BE2C (cell line): ENCODE measurements at regions not wholly inside any gene's neighbourhood (a gene's known extent, or its start where the extent isn't known, plus 50 kb on each side); places are given as distances from the start of the nearest gene placed in this dataset.

Experiments used
- DNase-seq: peaks from one replicate; pipeline ENCODE4 v3.0.0-alpha.2; 2020
- H3K27me3 ChIP-seq: fragments of 250-450 bp; sonication (Bioruptor Pico); 2 replicates; pipeline ENCODE4 v1.5.1; 2020; ENCODE audit warnings: mild to moderate bottlenecking
- H3K36me3 ChIP-seq: fragments of 250-450 bp; sonication (Bioruptor Pico); 2 replicates; pipeline ENCODE4 v1.5.1; 2020; ENCODE audit warnings: mild to moderate bottlenecking
- H3K4me1 ChIP-seq: fragments of 250-450 bp; sonication (Bioruptor Pico); 2 replicates; pipeline ENCODE4 v1.5.1; 2020
- H3K4me3 ChIP-seq: 2 replicates; pipeline ENCODE4 v1.5.1; 2011; ENCODE audit warnings: low read depth, low read length
- H3K9me3 ChIP-seq: fragments of 250-450 bp; sonication (Bioruptor Pico); 2 replicates; pipeline ENCODE4 v1.5.1; 2020
- CTCF ChIP-seq: IDR thresholded peaks from 2 replicates; pipeline ENCODE4 v1.5.1; 2012; ENCODE audit warnings: mild to moderate bottlenecking, low read depth, low read length

DNA sequence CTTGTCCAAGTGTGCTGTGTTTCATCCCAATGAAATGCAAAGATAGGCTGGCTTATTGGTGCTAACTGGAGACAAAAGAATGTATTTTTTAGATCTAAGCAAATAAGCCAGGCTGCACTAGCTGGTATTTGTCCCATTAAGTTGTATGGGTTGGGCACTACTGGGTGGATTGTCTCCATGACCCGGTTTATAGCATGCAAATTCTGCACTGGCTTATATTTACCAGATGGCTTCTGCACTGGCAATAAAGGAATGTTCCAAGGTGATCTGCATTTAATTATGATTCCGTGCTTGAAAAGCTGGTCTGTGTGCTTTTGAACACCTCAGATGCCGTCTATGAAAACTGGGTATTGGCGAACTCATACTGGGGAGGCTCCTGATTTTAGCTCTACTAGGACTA, 61.4 kb upstream of the MOCS1 start:
- TF ChIP-seq CTCF = no peak
- peaks cover 4% of the 10 kb centered on the region; the same call in 1 of the 2 replicates for H3K27me3 ChIP-seq

DNA sequence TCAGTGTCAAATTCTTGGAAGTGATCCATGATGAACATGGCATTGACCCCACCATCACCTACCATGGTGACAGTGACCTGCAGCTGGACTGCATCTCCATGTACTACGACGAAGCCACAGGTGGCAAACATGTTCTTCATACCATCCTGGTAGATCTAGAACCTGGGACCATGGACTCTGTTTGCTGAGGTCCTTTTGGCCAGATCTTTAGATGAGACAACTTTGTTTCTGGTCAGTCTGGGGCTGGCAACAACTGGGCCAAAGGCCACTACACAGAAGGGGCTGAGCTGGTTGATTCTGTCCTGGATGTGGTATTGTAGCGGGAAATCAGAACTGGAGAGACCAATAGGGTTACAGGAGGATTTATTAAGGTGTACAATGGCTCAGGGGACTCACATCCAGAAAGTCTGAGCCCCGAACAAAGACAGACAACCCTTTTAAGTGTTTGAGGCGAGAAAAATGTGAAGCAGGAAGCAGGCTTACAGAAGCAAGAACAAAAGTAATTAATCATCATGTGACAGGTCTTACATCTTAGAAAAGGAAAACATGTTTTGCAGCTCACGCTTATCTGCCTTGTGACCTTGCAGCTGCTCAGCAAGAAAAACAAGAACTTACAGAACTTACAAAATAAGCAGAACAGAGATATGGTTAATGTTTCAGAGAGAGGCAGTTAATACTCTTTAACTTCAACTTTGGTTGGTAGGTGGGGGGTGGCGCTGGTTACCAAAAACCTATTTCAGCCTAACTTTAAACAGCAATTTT, 58.8 kb upstream of the MOCS1 start:
- TF ChIP-seq CTCF = no peak
- Histone ChIP-seq H3K9me3 (no peaks in the 10 kb centered on the region; the same call in 1 of the 2 replicates), H3K27me3 (peaks cover 4% of the 10 kb centered on the region; the same call in 1 of the 2 replicates), H3K36me3 (no peaks in the 10 kb centered on the region), H3K4me1 (no peaks in the 10 kb centered on the region), H3K4me3 (no peak overlapping the region)
- DNase-seq = no peak

More for the DNA sequence above, 61.4 kb upstream of the MOCS1 start:
- no peak for DNase-seq
- Histone ChIP-seq H3K36me3 (no peaks in the 10 kb centered on the region), H3K9me3 (no peaks in the 10 kb centered on the region; the same call in 1 of the 2 replicates), H3K4me3 (no peak overlapping the region), H3K4me1 (no peaks in the 10 kb centered on the region)
